IMR-90 (cell line): ENCODE measurements at regions not wholly inside any gene's neighbourhood (a gene's known extent, or its start where the extent isn't known, plus 50 kb on each side); places are given as distances from the start of the nearest gene placed in this dataset.

Experiments used
- ATAC-seq: fragments of 200-7000 bp; cut with Tn5 transposase; 2 replicates; pipeline ENCODE4 v1.9.1; 2020; ENCODE audit warnings: low read depth, mild to moderate bottlenecking, moderate library complexity
- BruUV-seq: library from RNA; stranded (reverse); fragments of 400-500 nt; replicated peaks from 2 replicates; lab custom pipeline; 2021; lab: Mats Ljungman, UMichigan
- CTCF ChIA-PET: fragments of 300-600 bp; formaldehyde crosslinking; extraction: SDS; loops from one replicate; lab custom pipeline; 2021; ENCODE audit warnings: antibody characterized with exemption; lab: Yijun Ruan, JAX
- POLR2A ChIA-PET: fragments of 300-600 bp; sonication (Branson Sonifier 250); formaldehyde crosslinking; loops from one replicate; lab custom pipeline; 2022; ENCODE audit warnings: antibody characterized with exemption; ENCODE audit not compliant: unreplicated experiment; lab: Charles Lee
- DNase-seq: peaks from one replicate; pipeline ENCODE4 v3.0.0; 2013
- H2AFZ ChIP-seq: replicated peaks from 2 replicates; pipeline ENCODE3; 2013; ENCODE audit warnings: low read length, mild to moderate bottlenecking; ENCODE audit not compliant: poor library complexity
- H2AK5ac ChIP-seq: 2 replicates; pipeline ENCODE4 v1.6.1; 2013; ENCODE audit warnings: low read depth, low read length, inconsistent platforms
- H2AK9ac ChIP-seq: replicated peaks from 2 replicates; pipeline ENCODE3; 2013; ENCODE audit warnings: mild to moderate bottlenecking, low read depth, low read length, moderate library complexity; ENCODE audit not compliant: poor library complexity
- H2BK120ac ChIP-seq: 2 replicates; pipeline ENCODE4 v1.6.1; 2013; ENCODE audit warnings: low read depth, low read length, inconsistent platforms
- H2BK15ac ChIP-seq: 3 replicates; pipeline ENCODE4 v1.6.1; 2013; ENCODE audit warnings: low read depth, low read length, inconsistent platforms
- H2BK20ac ChIP-seq: 2 replicates; pipeline ENCODE4 v1.6.1; 2013; ENCODE audit warnings: low read depth, mild to moderate bottlenecking, inconsistent platforms, low read length, moderate library complexity
- H2BK5ac ChIP-seq: 2 replicates; pipeline ENCODE4 v1.6.1; 2013; ENCODE audit warnings: mild to moderate bottlenecking, low read depth, low read length, inconsistent platforms; ENCODE audit not compliant: poor library complexity, severe bottlenecking
- H3K14ac ChIP-seq: replicated peaks from 2 replicates; pipeline ENCODE4 v1.6.1; 2013; ENCODE audit warnings: low read depth, low read length, inconsistent platforms
- H3K18ac ChIP-seq: 2 replicates; pipeline ENCODE4 v1.6.1; 2013; ENCODE audit warnings: low read depth, low read length, control low read depth
- H3K23ac ChIP-seq: 2 replicates; pipeline ENCODE4 v1.6.1; 2013; ENCODE audit warnings: low read depth, low read length, inconsistent platforms
- H3K27ac ChIP-seq: 2 replicates; pipeline ENCODE4 v1.5.1; 2013; ENCODE audit warnings: mild to moderate bottlenecking, control low read depth, low read length; ENCODE audit not compliant: insufficient read depth
- H3K27me3 ChIP-seq: 2 replicates; pipeline ENCODE4 v1.6.1; 2013; ENCODE audit warnings: low read length; ENCODE audit not compliant: control insufficient read depth, insufficient read depth
- H3K36me3 ChIP-seq: 2 replicates; pipeline ENCODE4 v1.6.1; 2013; ENCODE audit warnings: low read length, mixed read lengths; ENCODE audit not compliant: control insufficient read depth, insufficient read depth
- H3K4ac ChIP-seq: 2 replicates; pipeline ENCODE4 v1.6.1; 2013; ENCODE audit warnings: low read depth, low read length, inconsistent platforms
- H3K4me1 ChIP-seq: 2 replicates; pipeline ENCODE4 v1.6.1; 2013; ENCODE audit warnings: low read length, mixed read lengths; ENCODE audit not compliant: control insufficient read depth, insufficient read depth
- H3K4me2 ChIP-seq: 2 replicates; pipeline ENCODE4 v1.6.1; 2013; ENCODE audit warnings: low read depth, mild to moderate bottlenecking, control low read depth, low read length, moderate library complexity
- H3K4me3 ChIP-seq: 2 replicates; pipeline ENCODE4 v1.5.1; 2013; ENCODE audit warnings: low read depth, mild to moderate bottlenecking, control low read depth, low read length, moderate library complexity; ENCODE audit not compliant: insufficient read depth
- H3K56ac ChIP-seq: 2 replicates; pipeline ENCODE4 v1.6.1; 2013; ENCODE audit warnings: low read length, inconsistent platforms; ENCODE audit not compliant: insufficient read depth; ENCODE audit errors: extremely low read depth
- H3K79me1 ChIP-seq, 2 experiments: 2 replicates each; pipeline ENCODE4 v1.6.1; 2013; ENCODE audit warnings: low read length in 2 of 2, inconsistent platforms in 1 of 2, low read depth in 1 of 2
- H3K9ac ChIP-seq: 2 replicates; pipeline ENCODE4 v1.6.1; 2013; ENCODE audit warnings: low read depth, low read length, control low read depth
- H3K9me1 ChIP-seq: 2 replicates; pipeline ENCODE4 v1.6.1; 2013; ENCODE audit warnings: low read length, inconsistent platforms; ENCODE audit not compliant: insufficient read depth
- H3K9me3 ChIP-seq: 2 replicates; pipeline ENCODE4 v1.6.1; 2013; ENCODE audit warnings: low read length; ENCODE audit not compliant: control insufficient read depth, insufficient read depth
- H4K20me1 ChIP-seq: 2 replicates; pipeline ENCODE4 v1.6.1; 2013; ENCODE audit warnings: low read length, inconsistent platforms; ENCODE audit not compliant: insufficient read depth
- H4K5ac ChIP-seq: 2 replicates; pipeline ENCODE4 v1.6.1; 2013; ENCODE audit warnings: mild to moderate bottlenecking, low read depth, low read length, control low read depth
- H4K8ac ChIP-seq, 2 experiments: 2 replicates each; pipeline ENCODE4 v1.6.1; 2013; ENCODE audit warnings: low read depth in 2 of 2, low read length in 2 of 2, control low read depth in 1 of 2, inconsistent platforms in 1 of 2
- H4K91ac ChIP-seq: 2 replicates; pipeline ENCODE4 v1.6.1; 2013; ENCODE audit warnings: low read depth, low read length, inconsistent platforms; ENCODE audit not compliant: insufficient read depth
- BHLHE40 ChIP-seq: fragments of 150-350 bp; IDR thresholded peaks from 2 replicates; pipeline ENCODE4 v1.6.1; 2016; ENCODE audit warnings: mild to moderate bottlenecking, low read depth, low read length
- CEBPB ChIP-seq: IDR thresholded peaks from 2 replicates; pipeline ENCODE4 v1.6.1; 2012; ENCODE audit warnings: low read depth, low read length, improper control_type of control experiment
- CHD1 ChIP-seq: IDR thresholded peaks from 2 replicates; pipeline ENCODE4 v1.6.1; 2012; ENCODE audit warnings: low read depth, low read length, improper control_type of control experiment
- CTCF ChIP-seq: conservative IDR thresholded peaks from 2 replicates; pipeline ENCODE4 v1.5.1; 2012; ENCODE audit warnings: mild to moderate bottlenecking, low read depth, low read length, improper control_type of control experiment
- ELK1 ChIP-seq: fragments of 150-350 bp; IDR thresholded peaks from 2 replicates; pipeline ENCODE4 v1.6.1; 2016; ENCODE audit warnings: low read depth, mild to moderate bottlenecking, low read length, moderate library complexity, borderline replicate concordance
- FOS ChIP-seq: fragments of 150-350 bp; IDR thresholded peaks from 2 replicates; pipeline ENCODE4 v1.6.1; 2016; ENCODE audit warnings: low read depth, low read length
- MAFK ChIP-seq: IDR thresholded peaks from 2 replicates; pipeline ENCODE4 v1.6.1; 2012; ENCODE audit warnings: low read depth, low read length, improper control_type of control experiment
- MAZ ChIP-seq: IDR thresholded peaks from 2 replicates; pipeline ENCODE4 v1.6.1; 2012; ENCODE audit warnings: low read depth, mild to moderate bottlenecking, low read length, improper control_type of control experiment, moderate library complexity, borderline replicate concordance
- MXI1 ChIP-seq: IDR thresholded peaks from 2 replicates; pipeline ENCODE4 v1.6.1; 2012; ENCODE audit warnings: low read depth, mild to moderate bottlenecking, low read length, moderate library complexity, borderline replicate concordance
- NFE2L2 ChIP-seq: fragments of 150-350 bp; IDR thresholded peaks from 2 replicates; pipeline ENCODE4 v1.6.1; 2016; ENCODE audit warnings: low read depth, mild to moderate bottlenecking, low read length
- POLR2A ChIP-seq: IDR thresholded peaks from 2 replicates; pipeline ENCODE4 v1.6.1; 2012; ENCODE audit warnings: mild to moderate bottlenecking, low read depth, low read length
- RAD21 ChIP-seq: IDR thresholded peaks from 2 replicates; pipeline ENCODE4 v1.6.1; 2012; ENCODE audit warnings: low read length, improper control_type of control experiment
- RCOR1 ChIP-seq: IDR thresholded peaks from 2 replicates; pipeline ENCODE4 v1.6.1; 2012; ENCODE audit warnings: mild to moderate bottlenecking, low read length, improper control_type of control experiment; ENCODE audit not compliant: insufficient replicate concordance
- RFX5 ChIP-seq: IDR thresholded peaks from 2 replicates; pipeline ENCODE4 v1.8.0; 2012; ENCODE audit warnings: low read depth, mild to moderate bottlenecking, low read length, moderate library complexity
- SMC3 ChIP-seq: fragments of 150-350 bp; IDR thresholded peaks from 2 replicates; pipeline ENCODE4 v1.6.1; 2016; ENCODE audit warnings: low read depth, mild to moderate bottlenecking, antibody characterized with exemption, low read length, moderate library complexity
- USF2 ChIP-seq: fragments of 150-350 bp; IDR thresholded peaks from 2 replicates; pipeline ENCODE4 v1.6.1; 2017; ENCODE audit warnings: mild to moderate bottlenecking, antibody characterized with exemption, low read length, low read depth
- WGBS, 2 experiments: methylation state at CpG; one replicate each; pipeline versions ENCODE4 v1.1.5 to v1.1.7; 2013; ENCODE audit warnings: missing lambda C conversion rate in 2 of 2; ENCODE audit not compliant: insufficient read length in 1 of 2; ENCODE audit errors: extremely low coverage in 2 of 2; 5-methylcytosine and 5-hydroxymethylcytosine counted together
- dilution Hi-C: fragments of 300-500 bp; cut with HindIII; formaldehyde crosslinking; loops from one replicate; pipeline ENCODE4 v1.14.3; 2018; ENCODE audit warnings: low sequenced_read_pairs; ENCODE audit not compliant: unreplicated experiment
- in situ Hi-C: fragments of 300-500 bp; cut with MboI; formaldehyde crosslinking; loops from 3 replicates; pipeline ENCODE4 v1.14.3; 2019; ENCODE audit warnings: low sequenced_read_pairs, inconsistent platforms, mixed read lengths
- intact Hi-C: fragments of 100-400 bp; cut with micrococcal nuclease; formaldehyde crosslinking; loops from 2 replicates; pipeline ENCODE4 v1.10.0; 2022

GRCh38 chr12:124194264-124194892 is 100.5 kb upstream of the RFLNA start:
- H3K4ac ChIP-seq: no peak overlapping the region
- TF ChIP-seq ELK1 (no peak), POLR2A (no peak), CTCF (no peak), RAD21 (no peak), RFX5 (no peak), USF2 (no peak), NFE2L2 (no peak), CHD1 (no peak), CEBPB (no peak), MXI1 (no peak), RCOR1 (no peak), FOS (no peak), BHLHE40 (no peak), SMC3 (no peak), MAFK (no peak), MAZ (no peak)
- H3K36me3 ChIP-seq: no peaks in the 10 kb centered on the region
- peaks cover 11% of the 10 kb centered on the region for H3K9me3 ChIP-seq
- dilution Hi-C loops (no loop called here), in situ Hi-C loops (no loop called here), intact Hi-C loops (no loop called here)
- H4K5ac ChIP-seq: no peak overlapping the region
- H3K14ac ChIP-seq: no peak overlapping the region
- H3K4me2 ChIP-seq: no peak overlapping the region
- no peak overlapping the region for H3K4me3 ChIP-seq
- no peak overlapping the region for H2BK20ac ChIP-seq
- no peak for ATAC-seq
- H3K23ac ChIP-seq: no peak overlapping the region
- H4K8ac ChIP-seq: no peak overlapping the region
- H3K79me1 ChIP-seq: no peaks in the 10 kb centered on the region
- H3K56ac ChIP-seq: no peak overlapping the region
- no peak for DNase-seq
- H3K27me3 ChIP-seq: peaks cover 19% of the 10 kb centered on the region
- H2BK120ac ChIP-seq: no peak overlapping the region
- H2BK5ac ChIP-seq: no peak overlapping the region
- 67% methylated on average over 1 of the region's 15 CpGs; no CpG with 5 or more reads in 1 of the 2 experiments for WGBS, 2 experiments
- ChIA-PET CTCF (no interaction called here), POLR2A (no interaction called here)
- no peak overlapping the region for H3K27ac ChIP-seq
- H2BK15ac ChIP-seq: no peak overlapping the region
- no peak overlapping the region for H3K9ac ChIP-seq
- no peak overlapping the region for H2AFZ ChIP-seq
- no peaks in the 10 kb centered on the region for H4K20me1 ChIP-seq
- H3K18ac ChIP-seq: no peak overlapping the region
- H4K91ac ChIP-seq: no peak overlapping the region
- H3K4me1 ChIP-seq: no peaks in the 10 kb centered on the region
- H3K9me1 ChIP-seq: no peaks in the 10 kb centered on the region
- BruUV-seq: no TSS peak
- no peak overlapping the region for H2AK9ac ChIP-seq
- H2AK5ac ChIP-seq: no peak overlapping the region
